HCT116 (cell line): ENCODE measurements at regions not wholly inside any gene's neighbourhood (a gene's known extent, or its start where the extent isn't known, plus 50 kb on each side); places are given as distances from the start of the nearest gene placed in this dataset.

Experiments used
- ATAC-seq: fragments of 200-7000 bp; cut with Tn5 transposase; 2 replicates; pipeline ENCODE4 v1.9.1; 2020; ENCODE audit warnings: mild to moderate bottlenecking, moderate library complexity
- BruUV-seq: library from RNA; stranded (reverse); fragments of 400-500 nt; replicated peaks from 2 replicates; lab custom pipeline; 2021; lab: Mats Ljungman, UMichigan
- CTCF ChIA-PET: fragments of 300-600 bp; sonication (Branson Sonifier 250); formaldehyde crosslinking; loops from one replicate; lab custom pipeline; 2021; ENCODE audit warnings: antibody characterized with exemption; lab: Charles Lee
- POLR2A ChIA-PET: fragments of 300-600, 350-600 bp; sonication (Branson Sonifier 250); formaldehyde crosslinking; loops from one replicate; lab custom pipeline; 2021; ENCODE audit warnings: antibody characterized with exemption; lab: Charles Lee
- RAD21 ChIA-PET, 2 experiments: fragments of 300-600 bp; sonication (Branson Sonifier 250); formaldehyde crosslinking; loops; one replicate each; lab custom pipeline; 2023; ENCODE audit warnings: low total read pairs in 2 of 2; ENCODE audit not compliant: uncharacterized antibody in 2 of 2, unreplicated experiment in 2 of 2, low non-redundant PET in 1 of 2; lab: Charles Lee
- DNase-seq: peaks from one replicate; pipeline ENCODE4 v3.0.0-alpha.2; 2010; ENCODE audit warnings: low read depth, low spot score
- H2AFZ ChIP-seq: fragments of 200-600 bp; shearing (Covaris generic), sonication (generic); 2 replicates; pipeline ENCODE4 v1.6.1; 2017; ENCODE audit warnings: low read depth, mixed run types, mixed read lengths, antibody characterized with exemption, low read length; ENCODE audit not compliant: poor library complexity, severe bottlenecking
- H3K27ac ChIP-seq: 2 replicates; pipeline ENCODE4 v1.5.1; 2012; ENCODE audit warnings: low read depth, low read length
- H3K27me3 ChIP-seq: fragments of 200-600 bp; sonication (generic); 2 replicates; pipeline ENCODE4 v1.6.1; 2016; ENCODE audit warnings: mixed run types, low read length, mixed read lengths; ENCODE audit not compliant: insufficient read depth
- H3K36me3 ChIP-seq, 2 experiments: fragments of 200-500 bp in 1 of 2; fragments of 200-600 bp in 1 of 2; sonication (Bioruptor generic) in 1 of 2; sonication (generic) in 1 of 2; 2 replicates each; pipeline versions ENCODE4 v1.5.1 to v1.6.1; 2014 to 2016; ENCODE audit warnings: low read length in 2 of 2, inconsistent platforms in 1 of 2, mixed read lengths in 1 of 2, mixed run types in 1 of 2; ENCODE audit not compliant: insufficient read depth in 2 of 2, control insufficient read depth in 1 of 2
- H3K4me1 ChIP-seq, 2 experiments: fragments of 200-600 bp in 1 of 2; sonication (generic) in 1 of 2; 2 replicates each; pipeline versions ENCODE4 v1.5.1 to v1.6.1; 2012 to 2017; ENCODE audit warnings: low read length in 2 of 2, inconsistent platforms in 1 of 2, mild to moderate bottlenecking in 1 of 2, mixed read lengths in 1 of 2, mixed run types in 1 of 2, moderate library complexity in 1 of 2; ENCODE audit not compliant: insufficient read depth in 2 of 2, control insufficient read depth in 1 of 2
- H3K4me2 ChIP-seq: fragments of 200-600 bp; sonication (generic); 2 replicates; pipeline ENCODE4 v1.6.1; 2017; ENCODE audit warnings: mixed run types, low read length, mixed read lengths
- H3K4me3 ChIP-seq, 2 experiments: fragments of 200-600 bp in 1 of 2; sonication (generic) in 1 of 2; replicated peaks in 1 of 2; 2 replicates each; pipeline ENCODE4 v1.5.1; 2011 to 2016; ENCODE audit warnings: low read length in 2 of 2, control low read depth in 1 of 2, low read depth in 1 of 2, mild to moderate bottlenecking in 1 of 2, mixed read lengths in 1 of 2, mixed run types in 1 of 2
- H3K79me2 ChIP-seq: fragments of 200-600 bp; sonication (generic); 2 replicates; pipeline ENCODE4 v1.6.1; 2017; ENCODE audit warnings: mild to moderate bottlenecking, mixed run types, low read length, moderate library complexity, mixed read lengths; ENCODE audit not compliant: insufficient read depth
- H3K9ac ChIP-seq: fragments of 200-600 bp; sonication (generic); 2 replicates; pipeline ENCODE4 v1.6.1; 2016; ENCODE audit warnings: low read length, mixed read lengths
- H3K9me2 ChIP-seq: fragments of 200-600 bp; sonication (generic), shearing (Covaris generic); 2 replicates; pipeline ENCODE4 v1.6.1; 2017; ENCODE audit warnings: mixed run types, mild to moderate bottlenecking, moderate library complexity; ENCODE audit not compliant: insufficient read depth
- H3K9me3 ChIP-seq, 2 experiments: fragments of 200-500 bp in 1 of 2; fragments of 200-600 bp in 1 of 2; sonication (Bioruptor generic) in 1 of 2; sonication (generic) in 1 of 2; 2 replicates each; pipeline ENCODE4 v1.6.1; 2014 to 2017; ENCODE audit warnings: low read length in 2 of 2, mixed read lengths in 2 of 2, inconsistent platforms in 1 of 2, low read depth in 1 of 2, mild to moderate bottlenecking in 1 of 2, mixed run types in 1 of 2, moderate library complexity in 1 of 2; ENCODE audit not compliant: control insufficient read depth in 1 of 2, insufficient read depth in 1 of 2
- H4K20me1 ChIP-seq: fragments of 200-600 bp; sonication (generic), shearing (Covaris generic); 2 replicates; pipeline ENCODE4 v1.6.1; 2017; ENCODE audit warnings: mixed run types, mild to moderate bottlenecking, moderate library complexity; ENCODE audit not compliant: insufficient read depth
- CEBPB ChIP-seq: IDR thresholded peaks from 2 replicates; pipeline ENCODE4 v1.6.1; 2012; ENCODE audit warnings: low read depth
- ELF1 ChIP-seq: IDR thresholded peaks from 2 replicates; pipeline ENCODE4 v1.6.1; 2012; ENCODE audit warnings: low read depth, borderline replicate concordance
- FOSL1 ChIP-seq: IDR thresholded peaks from 2 replicates; pipeline ENCODE4 v1.6.1; 2012; ENCODE audit warnings: low read depth
- POLR2A ChIP-seq: IDR thresholded peaks from 2 replicates; pipeline ENCODE4 v1.7.0; 2011; ENCODE audit warnings: borderline replicate concordance; ENCODE audit not compliant: insufficient read depth, insufficient read length; ENCODE audit errors: extremely low read depth
- POLR2AphosphoS5 ChIP-seq: IDR thresholded peaks from 2 replicates; pipeline ENCODE4 v1.6.1; 2011; ENCODE audit warnings: mild to moderate bottlenecking, low read depth, low read length, moderate library complexity
- SP1 ChIP-seq: IDR thresholded peaks from 2 replicates; pipeline ENCODE4 v1.6.1; 2012; ENCODE audit warnings: low read depth
- TCF7L2 ChIP-seq: IDR thresholded peaks from 2 replicates; pipeline ENCODE4 v1.7.0; 2011; ENCODE audit warnings: borderline replicate concordance, inconsistent platforms; ENCODE audit not compliant: insufficient read depth, insufficient read length; ENCODE audit errors: extremely low read depth
- intact Hi-C: fragments of 100-400 bp; cut with micrococcal nuclease; formaldehyde crosslinking; loops from 2 replicates; pipeline ENCODE4 v1.10.0; 2022
- TF ChIP-seq, protein P1 (sequence below), 3 experiments: fragments of 200-600 bp in 1 of 3; sonication (generic) in 1 of 3; IDR thresholded peaks in 2 of 3; conservative IDR thresholded peaks in 1 of 3; 2 replicates each; pipeline ENCODE4 v1.5.1; 2012 to 2017; ENCODE audit warnings: low read depth in 2 of 3, low read length in 2 of 3, antibody characterized with exemption in 1 of 3, borderline replicate concordance in 1 of 3, control low read depth in 1 of 3, mild to moderate bottlenecking in 1 of 3, mixed read lengths in 1 of 3, mixed run types in 1 of 3, moderate library complexity in 1 of 3; ENCODE audit not compliant: insufficient read depth in 1 of 3
- TF ChIP-seq, protein P2 (sequence below): IDR thresholded peaks from 2 replicates; pipeline ENCODE4 v1.6.1; 2012

DNA sequence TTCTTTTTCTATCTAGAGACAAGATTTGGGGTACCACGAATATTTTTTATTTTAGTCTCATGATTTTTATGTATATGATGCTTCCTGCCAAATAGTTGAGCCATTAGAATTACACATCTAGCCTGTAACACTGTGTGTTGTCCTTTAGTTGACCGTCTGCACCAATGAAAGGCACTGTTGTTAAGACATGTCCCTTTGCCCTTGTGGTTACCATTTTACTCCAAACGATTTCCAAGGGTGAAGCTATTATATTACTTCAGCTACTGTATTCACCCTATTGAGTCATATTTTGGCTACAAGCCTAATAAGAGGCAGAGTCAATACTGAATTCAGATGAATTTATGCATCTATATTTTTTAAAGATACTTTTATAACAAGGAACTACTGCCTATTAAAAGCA is 207.6 kb downstream of the CETN3 start:
- ATAC-seq, result peak; percentile 63
- TF ChIP-seq, protein P1, sequence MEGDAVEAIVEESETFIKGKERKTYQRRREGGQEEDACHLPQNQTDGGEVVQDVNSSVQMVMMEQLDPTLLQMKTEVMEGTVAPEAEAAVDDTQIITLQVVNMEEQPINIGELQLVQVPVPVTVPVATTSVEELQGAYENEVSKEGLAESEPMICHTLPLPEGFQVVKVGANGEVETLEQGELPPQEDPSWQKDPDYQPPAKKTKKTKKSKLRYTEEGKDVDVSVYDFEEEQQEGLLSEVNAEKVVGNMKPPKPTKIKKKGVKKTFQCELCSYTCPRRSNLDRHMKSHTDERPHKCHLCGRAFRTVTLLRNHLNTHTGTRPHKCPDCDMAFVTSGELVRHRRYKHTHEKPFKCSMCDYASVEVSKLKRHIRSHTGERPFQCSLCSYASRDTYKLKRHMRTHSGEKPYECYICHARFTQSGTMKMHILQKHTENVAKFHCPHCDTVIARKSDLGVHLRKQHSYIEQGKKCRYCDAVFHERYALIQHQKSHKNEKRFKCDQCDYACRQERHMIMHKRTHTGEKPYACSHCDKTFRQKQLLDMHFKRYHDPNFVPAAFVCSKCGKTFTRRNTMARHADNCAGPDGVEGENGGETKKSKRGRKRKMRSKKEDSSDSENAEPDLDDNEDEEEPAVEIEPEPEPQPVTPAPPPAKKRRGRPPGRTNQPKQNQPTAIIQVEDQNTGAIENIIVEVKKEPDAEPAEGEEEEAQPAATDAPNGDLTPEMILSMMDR (IDR thresholded peaks at IDR 0.05 in 2 of 3, conservative IDR thresholded peaks at IDR 0.05 in 1 of 3; ENCODE audit: borderline replicate concordance in 1 of 3, insufficient read depth in 1 of 3, low read depth in 2 of 3, low read length in 2 of 3), result no peak
- TF ChIP-seq CEBPB (peak; percentile 39; the same call in 1 of the 2 replicates), SP1 (peak; percentile 20; the same call in 1 of the 2 replicates), POLR2A (no peak), FOSL1 (peak; percentile 34; the same call in 1 of the 2 replicates), ELF1 (no peak), POLR2AphosphoS5 (no peak), TCF7L2 (no peak)
- TF ChIP-seq, protein P2, sequence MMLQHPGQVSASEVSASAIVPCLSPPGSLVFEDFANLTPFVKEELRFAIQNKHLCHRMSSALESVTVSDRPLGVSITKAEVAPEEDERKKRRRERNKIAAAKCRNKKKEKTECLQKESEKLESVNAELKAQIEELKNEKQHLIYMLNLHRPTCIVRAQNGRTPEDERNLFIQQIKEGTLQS, result no peak
- peak; percentile 42 for DNase-seq
- H4K20me1 ChIP-seq, result no peaks in the 10 kb centered on the region
- no peaks in the 10 kb centered on the region for H3K9me2 ChIP-seq
- RAD21 ChIA-PET, result no interaction called here
- H3K9me3 ChIP-seq, result no peaks in the 10 kb centered on the region
- H3K79me2 ChIP-seq, result no peaks in the 10 kb centered on the region
- peak overlapping the region; percentile 3 for H2AFZ ChIP-seq
- H3K27ac ChIP-seq, result no peak overlapping the region
- no peaks in the 10 kb centered on the region for H3K36me3 ChIP-seq
- BruUV-seq, result no TSS peak
- H3K27me3 ChIP-seq, result no peaks in the 10 kb centered on the region
- no peak overlapping the region for H3K4me3 ChIP-seq
- no peak overlapping the region for H3K4me2 ChIP-seq
- intact Hi-C loops, result no loop called here
- H3K9ac ChIP-seq, result no peak overlapping the region
- POLR2A ChIA-PET, result no interaction called here
- CTCF ChIA-PET, result no interaction called here
- H3K4me1 ChIP-seq, result peaks cover 0 to 6% of the 10 kb centered on the region in 2 experiments; a peak in 2 of 4 replicates
